SU-DHL-6 (cell line): ENCODE measurements at regions not wholly inside any gene's neighbourhood (a gene's known extent, or its start where the extent isn't known, plus 50 kb on each side); places are given as distances from the start of the nearest gene placed in this dataset.
"Not testable (repeated sequence)": the region's sequence is repeated elsewhere in the genome, so short reads cannot be mapped to it uniquely, and the experiment has no call there.

Source experiments
- H2AFZ ChIP-seq: fragments of 200-600 bp; sonication (generic); 2 replicates; pipeline ENCODE4 v1.6.1; 2014; ENCODE audit warnings: low read depth, mild to moderate bottlenecking, moderate library complexity, mixed read lengths, antibody characterized with exemption, low read length; ENCODE audit not compliant: severe bottlenecking
- H3F3A ChIP-seq: fragments of 200-600 bp; shearing (Covaris generic); 2 replicates; pipeline ENCODE4 v1.6.0; 2016; ENCODE audit warnings: antibody characterized with exemption, mild to moderate bottlenecking; ENCODE audit not compliant: insufficient read depth
- H3K27ac ChIP-seq: fragments of 200-600 bp; sonication (generic); 2 replicates; pipeline ENCODE4 v1.5.1; 2016; ENCODE audit warnings: low read depth, mild to moderate bottlenecking, low read length, moderate library complexity, mixed read lengths
- H3K27me3 ChIP-seq: fragments of 200-600 bp; sonication (generic), shearing (Covaris generic); 2 replicates; pipeline ENCODE4 v1.6.0; 2014; ENCODE audit warnings: mild to moderate bottlenecking, low read length
- H3K36me3 ChIP-seq: fragments of 200-600 bp; sonication (generic); 2 replicates; pipeline ENCODE4 v1.6.1; 2014; ENCODE audit warnings: mild to moderate bottlenecking, low read length, mixed read lengths
- H3K4me2 ChIP-seq: fragments of 300-600, 200-600 bp; shearing (Covaris generic), sonication (generic); 2 replicates; pipeline ENCODE4 v1.6.0; 2014; ENCODE audit warnings: low read length, low read depth, mild to moderate bottlenecking; ENCODE audit not compliant: poor library complexity, severe bottlenecking
- H3K4me3 ChIP-seq: fragments of 200-600 bp; sonication (generic); 2 replicates; pipeline ENCODE4 v1.5.1; 2014; ENCODE audit warnings: antibody characterized with exemption, low read length, mild to moderate bottlenecking, mixed read lengths; ENCODE audit not compliant: insufficient read depth, poor library complexity, severe bottlenecking
- H3K79me2 ChIP-seq: fragments of 200-600 bp; sonication (generic); 2 replicates; pipeline ENCODE4 v1.6.1; 2014; ENCODE audit warnings: mild to moderate bottlenecking, low read length, moderate library complexity; ENCODE audit not compliant: insufficient read depth
- H3K9ac ChIP-seq: fragments of 200-600 bp; sonication (generic); 2 replicates; pipeline ENCODE4 v1.7.0; 2014; ENCODE audit warnings: mild to moderate bottlenecking, low read length
- H3K9me2 ChIP-seq: fragments of 200-600 bp; sonication (generic); replicated peaks from 2 replicates; pipeline ENCODE4 v1.6.1; 2014; ENCODE audit warnings: low read length; ENCODE audit not compliant: insufficient read depth
- H3K9me3 ChIP-seq: fragments of 200-600 bp; sonication (generic); 2 replicates; pipeline ENCODE4 v1.6.1; 2014; ENCODE audit warnings: low read length, mixed read lengths; ENCODE audit not compliant: insufficient read depth
- H4K20me1 ChIP-seq: fragments of 200-600 bp; sonication (generic); 2 replicates; pipeline ENCODE4 v1.6.1; 2014; ENCODE audit warnings: low read depth, mild to moderate bottlenecking, antibody characterized with exemption, low read length, moderate library complexity, mixed read lengths
- CTCF ChIP-seq: fragments of 200-600 bp; sonication (generic); IDR thresholded peaks from one replicate; pipeline ENCODE4 v1.5.1; 2017; ENCODE audit warnings: antibody characterized with exemption, mild to moderate bottlenecking, low read length, moderate library complexity; ENCODE audit not compliant: insufficient read depth, poor library complexity, severe bottlenecking
- EZH2phosphoT487 ChIP-seq: fragments of 200-600 bp; sonication (generic), shearing (Covaris generic); conservative IDR thresholded peaks from 2 replicates; pipeline ENCODE4 v1.6.1; 2018; ENCODE audit warnings: mild to moderate bottlenecking, antibody characterized with exemption, low read length, moderate library complexity, mixed read lengths

- H4K20me1 ChIP-seq: no peaks in the 10 kb centered on the region
- no peak overlapping the region for H3K9ac ChIP-seq
- no peaks in the 10 kb centered on the region for H3K79me2 ChIP-seq
- H3K9me3 ChIP-seq: no peaks in the 10 kb centered on the region
- H3K9me2 ChIP-seq: no peaks in the 10 kb centered on the region
- H3F3A ChIP-seq: no peaks in the 10 kb centered on the region
- TF ChIP-seq EZH2phosphoT487 (no peak), CTCF (no peak)
- no peak overlapping the region for H3K4me2 ChIP-seq
- H3K27me3 ChIP-seq: no peaks in the 10 kb centered on the region
- no peak overlapping the region for H3K4me3 ChIP-seq
- no peak overlapping the region for H2AFZ ChIP-seq
- H3K27ac ChIP-seq: no peak overlapping the region
- H3K36me3 ChIP-seq: no peaks in the 10 kb centered on the region
These were observed 477.0 kb upstream of the LRRC7 start for GRCh38 chr1:69090752-69091151.

- not testable (repeated sequence) for H2AFZ ChIP-seq, H3K27ac ChIP-seq, H3K4me2 ChIP-seq, H3K9me3 ChIP-seq, H3K79me2 ChIP-seq, H3K36me3 ChIP-seq, H3F3A ChIP-seq, H3K9me2 ChIP-seq, H4K20me1 ChIP-seq, H3K4me3 ChIP-seq, H3K27me3 ChIP-seq, H3K9ac ChIP-seq
These were observed 465.7 kb upstream of the LRRC7 start for GRCh38 chr1:69102058-69102457.

- no peaks in the 10 kb centered on the region for H4K20me1 ChIP-seq
- no peaks in the 10 kb centered on the region for H3F3A ChIP-seq
- no peak overlapping the region for H3K4me2 ChIP-seq
- H2AFZ ChIP-seq: no peak overlapping the region
- TF ChIP-seq EZH2phosphoT487 (no peak), CTCF (no peak)
- H3K36me3 ChIP-seq: no peaks in the 10 kb centered on the region
- no peaks in the 10 kb centered on the region for H3K9me2 ChIP-seq
- H3K4me3 ChIP-seq: no peak overlapping the region
- no peaks in the 10 kb centered on the region for H3K79me2 ChIP-seq
- no peak overlapping the region for H3K9ac ChIP-seq
- no peak overlapping the region for H3K27ac ChIP-seq
- no peaks in the 10 kb centered on the region for H3K9me3 ChIP-seq
- no peaks in the 10 kb centered on the region for H3K27me3 ChIP-seq
These were observed 464.5 kb upstream of the LRRC7 start for GRCh38 chr1:69103213-69103612.

GRCh38 chr1:69103705-69104385 is 463.9 kb upstream of the LRRC7 start:
- no peaks in the 10 kb centered on the region for H3K36me3 ChIP-seq
- no peak overlapping the region for H3K27ac ChIP-seq
- no peak overlapping the region for H3K4me3 ChIP-seq
- H4K20me1 ChIP-seq: no peaks in the 10 kb centered on the region
- H3K9me3 ChIP-seq: no peaks in the 10 kb centered on the region
- H3K79me2 ChIP-seq: no peaks in the 10 kb centered on the region
- no peak overlapping the region for H3K9ac ChIP-seq
- H3K4me2 ChIP-seq: no peak overlapping the region
- no peaks in the 10 kb centered on the region for H3K9me2 ChIP-seq
- H3K27me3 ChIP-seq: no peaks in the 10 kb centered on the region
- no peak overlapping the region for H2AFZ ChIP-seq
- TF ChIP-seq CTCF (no peak), EZH2phosphoT487 (no peak)
- no peaks in the 10 kb centered on the region for H3F3A ChIP-seq
